ENCODE measurements at regions not wholly inside any gene's neighbourhood (a gene's known extent, or its start where the extent isn't known, plus 50 kb on each side); places are given as distances from the start of the nearest gene placed in this dataset.

- DNase-seq (ENCODE audit: extremely low read depth, low read depth): no peak
Measured at GRCh38 chr9:81080185-81080584, 609.2 kb downstream of the TLE1 start.

GRCh38 chr9:81079055-81079454, 610.3 kb downstream of the TLE1 start:
- TF ChIP-seq, protein P1, sequence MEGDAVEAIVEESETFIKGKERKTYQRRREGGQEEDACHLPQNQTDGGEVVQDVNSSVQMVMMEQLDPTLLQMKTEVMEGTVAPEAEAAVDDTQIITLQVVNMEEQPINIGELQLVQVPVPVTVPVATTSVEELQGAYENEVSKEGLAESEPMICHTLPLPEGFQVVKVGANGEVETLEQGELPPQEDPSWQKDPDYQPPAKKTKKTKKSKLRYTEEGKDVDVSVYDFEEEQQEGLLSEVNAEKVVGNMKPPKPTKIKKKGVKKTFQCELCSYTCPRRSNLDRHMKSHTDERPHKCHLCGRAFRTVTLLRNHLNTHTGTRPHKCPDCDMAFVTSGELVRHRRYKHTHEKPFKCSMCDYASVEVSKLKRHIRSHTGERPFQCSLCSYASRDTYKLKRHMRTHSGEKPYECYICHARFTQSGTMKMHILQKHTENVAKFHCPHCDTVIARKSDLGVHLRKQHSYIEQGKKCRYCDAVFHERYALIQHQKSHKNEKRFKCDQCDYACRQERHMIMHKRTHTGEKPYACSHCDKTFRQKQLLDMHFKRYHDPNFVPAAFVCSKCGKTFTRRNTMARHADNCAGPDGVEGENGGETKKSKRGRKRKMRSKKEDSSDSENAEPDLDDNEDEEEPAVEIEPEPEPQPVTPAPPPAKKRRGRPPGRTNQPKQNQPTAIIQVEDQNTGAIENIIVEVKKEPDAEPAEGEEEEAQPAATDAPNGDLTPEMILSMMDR (IDR thresholded peaks at IDR 0.05; ENCODE audit: low read depth, low read length): no peak
- no peak for DNase-seq (ENCODE audit: extremely low read depth, low read depth)

More at GRCh38 chr9:81080185-81080584, 609.2 kb downstream of the TLE1 start:
- TF ChIP-seq, protein P1 (IDR thresholded peaks at IDR 0.05; ENCODE audit: low read depth, low read length): no peak

DNA sequence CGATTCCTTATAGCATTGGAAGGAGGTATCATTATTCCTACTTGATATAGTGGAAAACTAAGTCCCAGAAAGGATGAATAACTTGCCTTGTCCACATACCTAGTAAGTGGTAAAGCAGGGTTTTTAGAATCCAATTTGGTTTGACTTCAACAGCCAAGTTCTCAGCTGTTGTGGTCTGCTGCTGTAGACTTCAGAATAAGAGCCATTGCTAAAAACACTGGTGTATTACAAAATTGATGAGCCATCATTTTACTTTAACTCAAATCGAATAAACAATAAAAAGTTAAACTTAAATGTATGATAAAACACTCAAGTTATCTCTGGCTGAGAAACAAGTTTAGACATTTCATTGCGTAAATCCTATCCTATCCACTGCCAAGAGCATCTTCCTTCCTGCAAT, 610.8 kb downstream of the TLE1 start:
- no peak for DNase-seq (ENCODE audit: extremely low read depth, low read depth)
- TF ChIP-seq, protein P1 (IDR thresholded peaks at IDR 0.05; ENCODE audit: low read depth, low read length): no peak

DNA sequence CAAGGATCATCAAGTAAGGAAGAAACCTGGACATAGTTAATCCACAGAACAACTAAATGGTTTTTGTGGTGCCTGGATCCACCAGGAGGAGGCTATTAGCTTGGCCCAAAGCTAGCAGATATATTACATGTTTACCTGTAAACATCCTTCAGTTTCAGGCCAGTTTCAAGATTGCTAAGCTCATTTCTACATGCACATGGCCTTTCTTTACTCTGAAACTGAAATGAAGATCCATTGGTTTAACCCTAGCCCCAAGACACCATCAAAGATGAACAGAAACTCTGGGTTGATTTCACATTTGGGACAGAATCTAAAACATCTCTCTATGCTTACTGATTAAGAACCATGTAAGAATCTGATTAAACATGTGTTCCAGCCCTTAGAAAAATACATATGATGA, 611.8 kb downstream of the TLE1 start:
- TF ChIP-seq, protein P1 (IDR thresholded peaks at IDR 0.05; ENCODE audit: low read depth, low read length): no peak
- no peak for DNase-seq (ENCODE audit: extremely low read depth, low read depth)

- TF ChIP-seq, protein P1 (IDR thresholded peaks at IDR 0.05; ENCODE audit: low read depth, low read length): no peak
Measured at GRCh38 chr9:81076131-81076530, 613.2 kb downstream of the TLE1 start.

DNA sequence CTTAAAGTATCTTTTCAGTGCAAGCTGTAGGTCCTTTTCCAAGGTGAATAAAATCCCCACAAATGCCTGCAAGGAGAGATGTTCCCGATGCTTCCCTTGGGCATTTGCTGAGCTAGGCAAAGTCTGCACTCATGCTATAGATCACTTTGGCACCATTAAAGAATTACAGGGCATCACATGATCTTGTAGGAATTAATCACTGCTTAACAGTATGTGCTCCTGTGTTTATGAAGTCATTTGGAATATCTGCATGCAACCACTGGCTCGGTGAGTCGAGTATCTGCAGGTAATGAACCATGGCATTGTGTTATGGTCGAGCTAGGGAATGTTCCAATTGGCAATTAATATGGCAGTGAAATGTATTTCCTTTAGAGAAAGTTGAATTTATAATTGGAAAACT, 615.1 kb downstream of the TLE1 start:
- DNase-seq (ENCODE audit: extremely low read depth, low read depth): no peak
- TF ChIP-seq, protein P1 (IDR thresholded peaks at IDR 0.05; ENCODE audit: low read depth, low read length): no peak

More at GRCh38 chr9:81076131-81076530, 613.2 kb downstream of the TLE1 start:
- no peak for DNase-seq (ENCODE audit: extremely low read depth, low read depth)

- no peak for DNase-seq (ENCODE audit: extremely low read depth, low read depth)
- TF ChIP-seq, protein P1 (IDR thresholded peaks at IDR 0.05; ENCODE audit: low read depth, low read length): no peak
Measured at GRCh38 chr9:81073821-81074220, 615.5 kb downstream of the TLE1 start.

All from AG09319 (cell line).